Posterior vena cava (tissue), 2 donors: ENCODE measurements at regions not wholly inside any gene's neighbourhood (a gene's known extent, or its start where the extent isn't known, plus 50 kb on each side); places are given as distances from the start of the nearest gene placed in this dataset.

Source experiments
- DNase-seq: peaks from one replicate; pipeline ENCODE4 v3.0.0-alpha.2; 2020; ENCODE audit warnings: low spot score
- intact Hi-C, 2 donors: fragments of 100-400 bp; cut with DNase I; formaldehyde crosslinking; loops; one replicate each; pipeline versions ENCODE4 v1.14.1 to v1.14.2; 2022 to 2023
- donor health status: DM: yes; HTN: yes; CAD: no.
- donor health status: DM: yes; HTN: yes; CAD: no.

DNA sequence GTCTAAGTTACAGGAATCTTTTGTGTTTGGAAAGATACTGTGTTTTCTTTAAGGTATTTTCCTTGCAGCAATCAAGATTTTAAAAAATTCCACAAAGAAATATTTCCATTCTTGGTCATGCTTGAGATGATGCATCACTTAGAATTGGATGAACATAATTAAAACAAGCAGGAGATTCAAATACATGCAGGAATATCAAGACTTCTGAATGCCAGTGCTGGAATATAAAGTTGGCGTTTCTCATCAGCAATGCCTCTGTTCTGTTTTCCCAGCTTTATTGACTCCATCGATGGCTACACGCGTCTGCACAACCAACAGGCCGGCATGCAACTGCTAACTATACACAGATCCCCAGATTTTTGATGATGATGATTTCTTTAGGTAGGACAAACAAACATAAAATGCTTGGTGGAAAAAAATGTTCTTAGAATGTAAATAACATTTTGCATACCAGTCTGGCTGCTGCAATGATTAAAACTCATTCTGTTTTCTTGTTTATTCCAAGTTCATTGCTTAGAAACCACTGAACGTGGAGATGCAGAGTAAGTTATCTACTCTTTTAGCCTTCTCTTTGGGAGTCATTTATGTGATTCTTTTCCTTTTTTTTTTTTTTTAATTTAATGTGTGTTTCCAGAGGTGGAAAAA is 91.3 kb upstream of the FAM171A1 start:
- intact Hi-C loops: no loop called here
- DNase-seq: no peak

DNA sequence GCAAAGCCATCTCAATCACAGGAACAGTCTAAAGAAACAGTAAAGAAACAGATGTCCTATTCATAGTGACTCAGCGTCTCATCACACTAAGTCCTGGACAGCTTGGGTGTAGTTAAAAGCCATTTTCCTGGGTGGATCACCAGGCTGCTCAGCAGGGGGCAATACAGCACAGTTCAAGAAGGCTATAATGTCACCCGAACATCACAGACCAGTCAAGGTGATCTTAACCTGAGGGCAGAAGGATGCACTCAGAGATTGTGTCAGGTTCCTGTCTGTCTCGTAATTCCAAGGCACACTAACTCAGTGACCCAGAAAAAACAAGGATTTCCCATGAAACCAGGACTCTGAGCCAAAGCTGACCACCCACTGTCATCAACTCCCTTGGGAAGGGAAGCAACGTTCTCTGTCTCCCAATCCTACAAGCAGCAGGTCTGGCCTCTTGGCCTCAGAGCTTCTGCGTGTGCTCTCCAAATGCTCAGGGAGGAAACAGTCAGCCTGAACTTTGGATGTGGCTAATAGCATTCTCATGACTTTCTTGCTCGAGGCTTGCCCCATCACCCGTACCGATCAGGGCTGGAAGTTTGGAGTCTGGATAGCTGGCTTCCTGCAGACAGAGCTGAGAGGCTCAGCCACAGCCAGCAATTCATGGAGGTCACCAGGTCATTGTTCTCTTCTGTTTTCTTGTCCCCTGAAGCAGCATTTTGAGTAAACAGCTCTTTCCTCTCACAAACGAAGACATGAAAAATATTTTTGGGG is 90.4 kb upstream of the FAM171A1 start:
- no peak for DNase-seq

GRCh38 chr10:15460661-15461060 is 89.6 kb upstream of the FAM171A1 start:
- intact Hi-C loops: no loop called here
- DNase-seq: no peak

More for the DNA sequence above, 90.4 kb upstream of the FAM171A1 start:
- intact Hi-C loops: no loop called here

GRCh38 chr10:15459218-15459617 is 88.1 kb upstream of the FAM171A1 start:
- intact Hi-C loops: no loop called here
- DNase-seq: no peak

- intact Hi-C loops: no loop called here
- DNase-seq: no peak
Measured at GRCh38 chr10:15457382-15457781, 86.3 kb upstream of the FAM171A1 start.

DNA sequence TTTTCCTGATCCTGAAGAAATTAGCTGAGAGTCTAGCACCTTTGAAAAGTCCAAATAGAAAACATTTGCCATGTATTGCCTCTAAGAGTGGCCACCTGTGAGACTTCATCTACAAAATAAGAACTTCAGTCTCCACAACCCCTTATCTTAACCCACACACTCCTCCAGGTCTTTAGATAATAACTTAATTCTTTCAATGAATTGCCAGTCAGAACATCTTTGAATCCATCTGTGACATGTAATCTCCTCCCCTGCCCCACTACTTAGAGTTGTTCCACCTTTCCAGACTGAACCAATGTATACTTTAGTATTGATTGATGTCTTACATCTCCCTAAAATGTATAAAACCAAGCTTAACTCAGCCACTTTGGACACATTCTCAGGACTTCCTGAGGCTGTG is 84.4 kb upstream of the FAM171A1 start:
- intact Hi-C loops: no loop called here

DNA sequence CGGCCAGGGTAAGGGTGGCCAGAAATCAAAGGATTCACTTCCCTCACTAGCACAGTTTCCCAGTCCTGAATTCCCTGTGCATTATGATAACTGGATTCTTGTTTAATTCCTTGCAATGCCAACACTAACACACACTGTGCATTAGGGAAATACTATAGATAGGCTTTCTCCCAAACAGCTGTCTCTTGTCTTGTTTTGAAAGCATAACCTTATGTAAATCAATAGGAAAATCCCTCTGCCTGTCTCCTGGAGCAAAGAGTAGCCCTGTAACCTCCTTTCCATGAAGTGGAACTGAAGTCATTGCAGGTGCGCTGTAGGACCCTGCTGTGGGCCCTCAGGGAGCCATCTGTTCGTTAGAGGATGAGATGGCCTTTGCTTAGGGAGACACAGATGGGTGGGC is 82.8 kb upstream of the FAM171A1 start:
- intact Hi-C loops: no loop called here
- no peak for DNase-seq

More for the DNA sequence above, 84.4 kb upstream of the FAM171A1 start:
- DNase-seq: no peak

- DNase-seq: no peak
- intact Hi-C loops: no loop called here
Measured at GRCh38 chr10:15453457-15453856, 82.4 kb upstream of the FAM171A1 start.

- no peak for DNase-seq
- intact Hi-C loops: no loop called here
Measured at GRCh38 chr10:15452545-15452944, 81.5 kb upstream of the FAM171A1 start.

GRCh38 chr10:15451137-15452094 is 80.3 kb upstream of the FAM171A1 start:
- intact Hi-C loops: no loop called here
- DNase-seq: no peak

GRCh38 chr10:15448598-15448997 is 77.5 kb upstream of the FAM171A1 start:
- intact Hi-C loops: no loop called here
- DNase-seq: no peak

- DNase-seq: no peak
Measured at GRCh38 chr10:15445006-15445390, 73.9 kb upstream of the FAM171A1 start.

DNA sequence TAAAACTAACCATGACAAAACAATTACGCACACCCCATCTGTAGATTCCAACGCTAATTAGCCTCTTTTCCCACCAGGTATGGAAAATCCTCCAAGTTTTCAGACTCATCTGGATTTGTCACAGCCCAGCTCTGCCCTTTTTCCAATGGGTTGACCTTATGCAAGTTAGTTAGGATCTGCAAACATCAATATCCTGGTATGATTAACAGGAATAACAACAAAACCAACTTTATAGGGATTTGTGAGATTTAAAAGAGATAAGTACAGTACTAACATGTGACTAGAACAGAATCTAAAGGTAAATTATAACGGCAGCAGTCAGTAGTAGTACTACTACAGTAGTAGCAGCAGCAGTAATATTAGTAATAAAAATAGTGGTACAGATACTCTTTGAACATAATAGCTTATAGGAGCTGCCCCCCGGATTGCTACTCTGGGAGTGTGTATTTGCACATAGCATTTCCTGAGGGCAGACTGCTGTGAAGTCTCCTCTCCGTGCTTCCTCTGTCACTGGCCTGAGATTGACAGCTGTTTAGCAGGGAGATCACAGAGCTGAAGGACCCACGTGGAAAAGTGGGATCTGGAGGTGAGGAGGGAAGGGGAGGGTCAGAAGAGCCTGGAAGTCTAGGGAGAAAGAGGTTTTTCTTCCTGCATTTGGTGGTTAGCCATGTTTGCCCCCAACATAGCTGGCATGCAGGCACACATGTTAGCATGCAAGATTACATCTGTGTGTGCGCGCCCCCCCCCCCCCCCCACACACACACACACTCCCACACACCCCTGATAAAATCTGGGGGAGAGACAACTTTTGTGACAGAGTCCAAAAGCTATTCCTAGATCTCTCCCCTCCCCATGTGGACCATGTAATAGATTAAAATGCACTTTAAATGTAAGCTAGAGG is 73.3 kb upstream of the FAM171A1 start:
- no peak for DNase-seq
- intact Hi-C loops: no loop called here

More at GRCh38 chr10:15445006-15445390, 73.9 kb upstream of the FAM171A1 start:
- intact Hi-C loops: no loop called here

DNA sequence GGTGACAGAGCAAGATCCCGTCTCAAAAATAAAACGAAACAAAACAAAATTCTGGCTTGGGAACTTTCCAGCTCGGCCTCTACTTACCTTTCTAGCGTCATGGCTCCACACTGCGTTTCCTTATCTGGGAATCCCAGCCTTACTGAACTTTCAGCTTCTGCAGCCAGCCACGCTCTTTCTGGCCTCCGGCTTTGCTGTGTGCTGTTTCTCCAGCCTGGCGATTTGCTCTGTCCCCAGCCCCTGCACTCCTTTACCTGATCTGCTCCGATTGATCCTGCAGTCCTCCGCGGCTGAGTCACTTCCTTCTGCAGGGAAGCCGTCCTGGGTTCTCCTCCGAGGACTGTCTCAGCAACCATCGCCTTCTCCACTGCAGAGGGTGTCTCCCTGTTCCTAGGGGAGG is 71.0 kb upstream of the FAM171A1 start:
- intact Hi-C loops: no loop called here
- DNase-seq: no peak

GRCh38 chr10:15440204-15440711 is 69.2 kb upstream of the FAM171A1 start:
- intact Hi-C loops: no loop called here
- DNase-seq: no peak

DNA sequence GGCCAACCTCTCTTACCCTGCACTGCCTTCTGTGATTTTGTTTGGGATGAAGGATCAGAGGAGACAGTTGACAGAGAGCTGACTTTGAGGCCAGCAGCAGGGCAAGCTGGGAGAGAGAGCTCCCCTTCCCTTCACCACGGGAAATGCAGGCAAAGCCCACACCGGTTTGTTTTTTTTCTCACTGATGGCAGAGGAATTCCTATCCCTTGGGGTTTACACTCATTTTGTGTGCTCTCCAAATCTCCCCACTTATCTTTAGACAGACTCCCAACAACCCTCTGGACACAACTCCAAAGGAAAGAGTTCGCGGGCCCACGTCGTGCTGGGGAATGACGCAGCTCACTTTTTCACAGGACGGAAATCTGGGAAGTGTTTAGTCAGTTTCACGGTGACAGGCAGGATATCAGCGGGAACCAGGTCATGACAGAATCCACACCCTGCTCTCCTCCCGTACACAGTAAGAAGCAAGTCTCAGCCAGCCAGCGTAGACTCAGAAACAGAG is 68.3 kb upstream of the FAM171A1 start:
- DNase-seq: peak; percentile 86
- intact Hi-C loops: loop anchor here (10.0 kb wide), 1 partner anchor 285 kb away; no protein-coding TSS in a partner anchor

- no peak for DNase-seq
- intact Hi-C loops: loop anchor here (10.0 kb wide), 1 partner anchor 288 kb away; no protein-coding TSS in a partner anchor
Measured at GRCh38 chr10:15436696-15437095, 65.6 kb upstream of the FAM171A1 start.

DNA sequence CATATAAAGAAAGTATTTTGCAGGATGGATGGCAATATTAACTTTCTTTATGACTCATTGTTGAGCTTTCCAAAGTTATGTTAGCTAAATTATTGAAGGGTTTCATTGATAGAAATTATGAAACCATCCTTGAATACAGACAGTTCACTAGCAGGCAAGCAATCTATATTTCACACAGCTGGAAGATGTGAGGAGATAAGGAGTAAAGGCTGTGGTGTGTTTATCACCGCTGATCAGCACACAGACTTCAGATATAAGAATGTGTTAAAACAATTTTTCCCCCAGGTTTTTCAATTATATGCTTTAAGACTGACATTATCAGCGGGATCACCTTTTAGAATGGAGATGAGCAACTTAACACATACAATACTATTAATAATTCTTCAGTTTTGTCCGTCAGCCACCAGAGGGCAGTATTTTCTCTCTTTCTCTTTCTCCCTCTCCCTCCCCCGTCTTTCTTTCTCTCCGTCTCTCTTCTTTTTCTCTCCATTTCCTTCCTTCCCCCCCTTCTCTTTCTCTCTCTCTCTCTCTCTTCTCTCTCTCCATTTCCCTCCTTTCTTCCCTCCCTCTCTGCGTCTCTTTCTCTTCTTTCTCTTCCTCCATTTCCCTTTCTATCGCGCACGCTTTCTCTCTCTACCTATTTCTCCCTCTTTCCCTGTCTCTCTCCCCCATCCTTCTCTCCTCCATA is 62.9 kb upstream of the FAM171A1 start:
- DNase-seq: no peak
- intact Hi-C loops: loop anchor here (10.0 kb wide), 1 partner anchor 291 kb away; no protein-coding TSS in a partner anchor
